ENCODE measurements at regions not wholly inside any gene's neighbourhood (a gene's known extent, or its start where the extent isn't known, plus 50 kb on each side); places are given as distances from the start of the nearest gene placed in this dataset.

DNA sequence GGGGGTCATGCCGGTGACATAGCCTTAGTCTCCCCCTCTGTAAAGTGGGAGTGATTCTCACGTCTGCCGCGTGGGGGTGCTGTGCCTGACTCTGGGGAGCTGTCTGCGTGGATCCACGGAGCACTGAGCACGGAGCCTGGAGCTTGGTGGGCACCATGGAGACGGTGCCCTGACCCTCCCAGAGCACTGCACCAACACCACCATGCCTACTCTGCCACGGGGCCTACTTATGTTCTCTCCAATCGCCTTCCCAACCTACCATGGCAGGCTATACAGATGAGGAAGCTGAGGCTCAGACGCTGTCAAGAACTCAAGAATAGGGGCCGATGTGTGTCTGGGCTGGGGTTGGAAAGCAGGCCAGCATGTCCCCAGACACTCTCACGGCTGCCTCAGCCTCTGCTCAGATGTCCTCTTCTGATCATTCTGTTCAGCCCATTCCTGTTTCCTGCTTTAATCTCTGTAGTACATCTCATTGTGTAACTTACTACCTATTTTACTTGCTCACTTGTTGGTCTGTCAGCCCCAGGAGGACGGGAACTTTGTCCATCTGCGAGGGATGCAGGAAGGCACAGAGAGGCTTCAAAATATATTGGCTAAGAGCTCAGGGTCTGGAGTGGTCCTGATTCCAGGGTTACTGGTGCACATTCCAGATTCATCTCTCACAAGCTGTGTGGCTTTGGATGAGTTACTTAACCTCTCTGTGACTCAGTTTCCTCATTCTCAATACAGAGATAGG, 168.1 kb upstream of the HS6ST1 start:
- Mint-ChIP-seq H3K27ac (no peak overlapping the region), H3K4me3 (no peak overlapping the region), H3K36me3 (ENCODE audit: insufficient read depth in 2 of 2) (no peaks in the 10 kb centered on the region), H3K4me1 (ENCODE audit: low read depth) (no peaks in the 10 kb centered on the region), H3K27me3 (ENCODE audit: low read depth) (peaks cover 9% of the 10 kb centered on the region), H3K9me3 (no peaks in the 10 kb centered on the region)
- DNase-seq (no peak), ATAC-seq (replicated peaks in 1 of 2) (no peak)

DNA sequence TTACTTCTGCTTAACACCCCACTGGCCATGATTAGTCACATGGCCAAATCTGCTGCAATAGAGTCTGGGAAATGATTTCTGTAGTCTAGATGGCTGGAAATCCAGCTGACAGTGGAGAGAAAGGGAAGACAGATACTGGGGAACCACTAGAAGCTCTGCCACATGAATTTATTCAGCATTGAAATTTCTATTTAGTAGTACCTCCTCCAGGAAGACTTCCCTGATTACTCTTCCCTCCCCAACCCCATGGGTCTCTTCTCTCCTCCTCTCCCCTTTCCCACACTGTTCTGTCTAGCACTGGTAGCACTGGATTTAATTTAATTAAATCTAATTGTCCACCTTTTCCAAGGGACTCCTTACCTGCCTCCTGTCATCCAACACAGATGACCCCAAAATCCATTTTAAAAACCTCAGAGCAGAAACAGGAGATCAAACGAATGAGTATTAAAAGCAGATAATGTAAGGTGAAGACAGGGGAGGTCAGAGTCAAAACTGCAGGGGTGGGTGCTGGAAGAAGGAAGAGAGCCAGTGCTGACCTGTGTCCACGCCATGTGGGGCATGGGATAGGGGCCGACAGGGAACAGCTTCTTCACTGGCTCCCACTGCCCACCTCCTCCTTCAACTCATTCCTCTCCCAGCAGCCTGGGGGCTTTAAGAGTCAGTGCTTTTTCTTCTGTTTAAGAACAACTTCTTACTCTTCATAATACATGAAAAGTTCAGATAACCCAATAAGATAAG, 169.2 kb upstream of the HS6ST1 start:
- Mint-ChIP-seq H3K4me3 (no peak overlapping the region), H3K4me1 (ENCODE audit: low read depth) (no peaks in the 10 kb centered on the region), H3K27ac (no peak overlapping the region), H3K36me3 (ENCODE audit: insufficient read depth in 2 of 2) (no peaks in the 10 kb centered on the region), H3K27me3 (ENCODE audit: low read depth) (peaks cover 9% of the 10 kb centered on the region), H3K9me3 (no peaks in the 10 kb centered on the region)
- no peak for DNase-seq
- no peak for ATAC-seq (replicated peaks in 1 of 2)

DNA sequence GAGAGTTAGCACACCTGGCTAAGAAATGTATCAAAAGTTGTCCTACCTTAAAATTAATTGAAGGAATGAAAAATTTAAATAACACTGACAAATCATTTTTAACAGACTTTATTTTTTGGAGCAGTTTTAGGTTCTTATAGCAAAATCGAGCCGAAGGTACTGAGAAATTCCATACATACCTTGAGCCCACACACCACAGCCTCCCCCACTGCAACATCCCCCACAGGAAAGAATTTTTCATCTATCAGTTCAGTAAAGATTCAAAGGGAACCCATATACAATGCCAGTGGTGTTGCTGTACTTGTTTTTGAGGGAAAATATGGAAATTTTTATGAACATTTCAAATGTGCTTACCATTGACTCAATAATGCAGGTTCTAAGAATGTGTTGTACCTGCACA, 169.8 kb upstream of the HS6ST1 start:
- DNase-seq, result no peak
- Mint-ChIP-seq H3K9me3 (no peaks in the 10 kb centered on the region), H3K27ac (no peak overlapping the region), H3K36me3 (ENCODE audit: insufficient read depth in 2 of 2) (no peaks in the 10 kb centered on the region), H3K4me3 (no peak overlapping the region), H3K4me1 (ENCODE audit: low read depth) (no peaks in the 10 kb centered on the region), H3K27me3 (ENCODE audit: low read depth) (peaks cover 9% of the 10 kb centered on the region)
- no peak for ATAC-seq (replicated peaks in 1 of 2)

DNA sequence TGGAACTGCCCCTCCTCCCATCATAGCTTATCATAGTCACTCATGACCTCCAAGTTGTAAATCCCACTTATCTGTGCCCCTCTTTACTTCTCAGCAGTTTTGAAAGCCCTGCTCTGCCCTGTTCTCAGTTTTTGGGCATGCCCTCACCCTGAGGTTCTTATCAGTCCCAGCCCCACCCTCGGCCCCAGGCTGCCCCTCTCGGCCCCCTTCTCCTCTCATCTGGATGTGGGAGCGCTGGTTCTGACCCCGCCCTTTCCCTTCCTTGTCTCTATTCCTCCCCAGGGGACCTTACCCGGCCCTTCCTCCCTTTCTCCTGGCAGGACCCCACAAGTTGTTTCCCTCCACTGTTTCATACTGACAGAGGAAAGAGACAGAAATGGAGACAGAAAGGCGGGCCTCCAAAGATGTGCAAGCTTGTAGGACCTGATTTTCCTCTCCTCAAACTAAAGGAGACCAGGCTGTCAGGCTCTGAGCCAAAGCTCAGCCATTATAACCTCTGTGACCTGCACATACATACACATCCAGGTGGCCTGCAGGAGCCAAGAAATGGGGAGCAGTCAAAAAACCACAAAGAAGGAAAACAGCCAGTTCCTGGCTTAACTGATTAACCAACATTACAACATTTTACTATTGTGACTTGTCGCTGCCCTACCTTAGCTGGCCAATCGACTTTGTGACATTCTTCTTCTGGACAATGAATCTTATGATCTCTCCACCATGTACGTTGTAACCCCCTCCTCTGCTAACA, 171.0 kb upstream of the HS6ST1 start:
- Mint-ChIP-seq H3K9me3 (no peaks in the 10 kb centered on the region), H3K27me3 (ENCODE audit: low read depth) (peaks cover 9% of the 10 kb centered on the region), H3K27ac (no peak overlapping the region), H3K36me3 (ENCODE audit: insufficient read depth in 2 of 2) (no peaks in the 10 kb centered on the region), H3K4me1 (ENCODE audit: low read depth) (no peaks in the 10 kb centered on the region), H3K4me3 (no peak overlapping the region)
- ATAC-seq (replicated peaks in 1 of 2) (no peak), DNase-seq (no peak)

DNA sequence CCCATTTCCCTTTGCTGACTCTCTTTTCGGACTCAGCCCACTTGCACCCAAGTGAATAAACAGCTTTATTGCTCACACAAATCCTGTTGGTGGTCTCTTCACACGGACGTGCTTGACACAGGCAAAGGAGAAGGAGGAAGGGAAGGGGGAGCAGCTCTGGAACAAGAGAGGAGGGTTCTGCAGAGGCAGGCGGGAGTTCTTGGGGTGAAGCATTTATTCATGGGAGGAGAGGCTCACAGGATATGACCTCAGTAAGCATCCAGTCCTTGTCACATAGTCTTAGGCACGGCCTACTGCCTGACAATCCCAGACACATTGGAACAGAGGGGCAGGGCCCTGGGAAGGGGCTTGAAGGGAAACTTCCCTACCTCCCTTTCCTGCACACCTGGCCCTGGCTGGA, 171.7 kb upstream of the HS6ST1 start:
- Mint-ChIP-seq H3K4me3 (no peak overlapping the region), H3K4me1 (ENCODE audit: low read depth) (no peaks in the 10 kb centered on the region), H3K36me3 (ENCODE audit: insufficient read depth in 2 of 2) (no peaks in the 10 kb centered on the region), H3K27ac (no peak overlapping the region), H3K9me3 (no peaks in the 10 kb centered on the region), H3K27me3 (ENCODE audit: low read depth) (peaks cover 9% of the 10 kb centered on the region)
- DNase-seq (no peak), ATAC-seq (replicated peaks in 1 of 2) (no peak)

DNA sequence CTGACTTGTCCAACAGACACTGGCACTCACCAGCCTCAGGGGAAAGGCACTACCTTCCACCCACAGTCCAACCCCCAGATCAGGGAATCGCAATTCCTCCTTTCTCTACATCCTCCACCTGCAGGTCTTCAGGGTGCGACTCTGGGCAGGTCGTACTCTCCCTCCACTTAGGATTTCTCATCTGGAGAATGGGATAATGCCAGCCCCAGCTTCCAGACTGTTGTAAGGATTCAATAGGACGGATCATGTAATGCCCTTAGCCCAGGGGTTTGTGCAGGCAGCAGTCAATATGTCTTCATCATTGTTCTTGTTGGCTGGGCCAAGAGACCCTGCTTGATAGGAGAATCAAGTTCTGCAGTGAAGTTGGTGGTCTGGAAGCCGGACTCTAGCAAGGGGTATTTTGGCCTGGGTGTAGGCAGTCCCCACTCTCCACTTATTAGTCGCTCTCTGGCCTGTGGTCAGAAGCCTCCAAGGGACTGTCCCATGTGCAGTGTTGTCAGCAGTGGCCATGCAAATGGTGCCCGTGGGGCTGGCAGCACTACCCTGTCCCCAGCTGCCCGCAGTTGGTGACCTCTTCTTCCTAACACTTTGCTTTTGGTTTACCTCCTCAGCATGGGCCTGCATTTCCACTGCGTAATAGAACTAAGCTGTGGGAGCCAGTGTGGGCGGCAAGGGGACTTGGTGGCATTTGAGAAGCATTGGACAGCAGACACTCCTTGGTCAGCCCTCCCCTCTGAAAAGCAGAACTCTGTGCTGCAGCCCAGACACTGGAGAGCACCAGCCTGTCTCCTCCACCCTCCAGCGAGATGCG, 172.4 kb upstream of the HS6ST1 start:
- H3K36me3 Mint-ChIP-seq (ENCODE audit: insufficient read depth in 2 of 2), result no peaks in the 10 kb centered on the region
- ATAC-seq (replicated peaks in 1 of 2) (no peak), DNase-seq (no peak)
- no peaks in the 10 kb centered on the region for H3K4me1 Mint-ChIP-seq (ENCODE audit: low read depth)
- no peaks in the 10 kb centered on the region for H3K9me3 Mint-ChIP-seq
- no peak overlapping the region for H3K27ac Mint-ChIP-seq
- H3K4me3 Mint-ChIP-seq, result no peak overlapping the region
- H3K27me3 Mint-ChIP-seq (ENCODE audit: low read depth), result peaks cover 9% of the 10 kb centered on the region

DNA sequence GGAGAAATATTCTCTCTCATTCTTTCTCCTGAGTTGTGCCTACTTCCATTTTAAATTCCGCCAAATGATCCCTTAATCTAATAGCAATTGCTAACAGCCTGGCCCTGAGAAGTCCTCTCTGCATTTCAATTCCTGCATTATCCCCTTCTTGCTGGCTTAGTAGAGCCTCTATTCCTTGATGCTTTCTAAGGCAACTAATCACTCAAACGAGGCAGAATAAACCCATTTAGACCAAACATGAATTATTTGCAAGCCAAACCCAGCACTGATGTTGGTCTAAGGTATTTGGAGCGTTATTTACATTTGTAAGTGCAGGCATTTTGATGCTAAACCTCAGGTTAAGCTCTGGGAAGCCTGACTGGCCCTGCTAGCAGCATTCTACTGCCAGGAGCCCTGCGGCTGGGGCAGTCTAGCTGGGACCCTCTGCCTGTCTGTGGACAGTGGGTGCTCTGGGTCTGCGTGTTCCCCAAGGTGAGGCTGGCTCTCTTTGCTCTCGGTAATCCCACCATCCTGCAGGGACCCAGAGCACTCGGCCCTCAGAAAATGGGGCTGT, 173.1 kb upstream of the HS6ST1 start:
- Mint-ChIP-seq H3K9me3 (no peaks in the 10 kb centered on the region), H3K27ac (no peak overlapping the region), H3K27me3 (ENCODE audit: low read depth) (peaks cover 9% of the 10 kb centered on the region), H3K36me3 (ENCODE audit: insufficient read depth in 2 of 2) (no peaks in the 10 kb centered on the region), H3K4me3 (no peak overlapping the region), H3K4me1 (ENCODE audit: low read depth) (no peaks in the 10 kb centered on the region)
- ATAC-seq (replicated peaks in 1 of 2) (no peak), DNase-seq (no peak)

DNA sequence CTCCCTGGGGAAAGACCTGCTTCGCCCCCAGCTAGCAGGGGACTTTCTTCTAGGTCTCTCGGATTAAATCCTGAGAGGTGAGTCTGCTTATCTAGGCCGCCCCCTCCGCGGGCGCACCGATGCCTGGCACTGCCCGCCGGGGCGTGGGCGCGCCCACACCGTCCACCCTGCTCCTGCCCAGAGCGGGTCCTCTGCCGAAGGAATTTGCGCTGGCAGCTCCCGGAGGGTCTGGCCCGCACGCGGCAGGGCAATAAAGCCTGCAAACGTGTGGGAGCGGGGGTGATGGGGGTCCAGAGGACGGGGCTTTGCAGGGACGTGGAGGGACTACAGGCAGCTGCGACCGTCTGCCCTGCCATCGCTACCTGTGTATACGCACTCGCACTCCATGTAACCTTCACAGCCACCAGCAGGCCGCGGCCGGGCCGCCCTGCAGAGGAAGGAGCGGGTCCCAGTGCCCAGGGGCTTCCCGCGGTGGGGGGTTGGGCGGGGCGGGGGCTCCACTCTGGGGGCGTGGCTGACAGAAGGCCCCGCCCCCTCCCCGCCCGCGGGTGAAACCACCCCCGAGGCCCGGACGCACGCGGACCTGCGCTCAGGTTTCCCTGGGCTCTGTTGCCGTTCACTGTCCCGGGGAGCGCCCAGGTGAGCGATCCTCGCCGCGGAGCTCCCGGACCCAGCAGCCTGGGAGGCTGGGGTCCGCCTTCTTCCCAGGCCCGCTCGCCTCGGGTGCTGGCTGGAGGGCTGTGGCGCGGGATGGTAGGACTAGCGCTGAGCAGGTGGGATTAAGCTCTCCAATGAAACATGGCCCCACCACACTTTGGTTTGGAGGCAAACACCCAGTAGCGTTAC, 174.5 kb upstream of the HS6ST1 start:
- no peak overlapping the region for H3K4me3 Mint-ChIP-seq
- H3K27me3 Mint-ChIP-seq (ENCODE audit: low read depth), result peaks cover 9% of the 10 kb centered on the region
- no peak for ATAC-seq (replicated peaks in 1 of 2)
- no peaks in the 10 kb centered on the region for H3K36me3 Mint-ChIP-seq (ENCODE audit: insufficient read depth in 2 of 2)
- H3K27ac Mint-ChIP-seq, result no peak overlapping the region
- no peaks in the 10 kb centered on the region for H3K9me3 Mint-ChIP-seq
- DNase-seq, result no peak
- no peaks in the 10 kb centered on the region for H3K4me1 Mint-ChIP-seq (ENCODE audit: low read depth)

DNA sequence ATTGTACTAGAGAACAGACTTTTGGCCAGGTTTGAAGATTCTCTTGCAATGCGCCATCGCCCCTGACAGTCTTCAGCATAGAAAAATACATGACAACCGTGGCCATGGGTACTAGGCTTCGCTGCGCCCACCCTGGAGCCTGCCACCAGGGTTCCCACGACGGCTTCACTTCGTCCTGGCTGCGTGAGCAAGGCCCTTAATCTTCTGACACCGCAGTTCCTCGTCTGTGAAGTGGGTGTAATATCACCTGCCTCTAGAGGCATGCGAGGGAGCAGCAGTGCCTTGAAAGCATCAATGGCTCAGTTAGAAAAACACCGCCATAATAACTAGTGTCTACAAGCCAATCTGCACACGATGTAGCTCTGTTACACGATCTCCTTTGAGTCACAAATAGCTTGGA, 175.2 kb upstream of the HS6ST1 start:
- no peak for ATAC-seq (replicated peaks in 1 of 2)
- Mint-ChIP-seq H3K27ac (no peak overlapping the region), H3K36me3 (ENCODE audit: insufficient read depth in 2 of 2) (no peaks in the 10 kb centered on the region), H3K27me3 (ENCODE audit: low read depth) (peaks cover 9% of the 10 kb centered on the region), H3K4me1 (ENCODE audit: low read depth) (no peaks in the 10 kb centered on the region), H3K9me3 (no peaks in the 10 kb centered on the region), H3K4me3 (no peak overlapping the region)
- no peak for DNase-seq

DNA sequence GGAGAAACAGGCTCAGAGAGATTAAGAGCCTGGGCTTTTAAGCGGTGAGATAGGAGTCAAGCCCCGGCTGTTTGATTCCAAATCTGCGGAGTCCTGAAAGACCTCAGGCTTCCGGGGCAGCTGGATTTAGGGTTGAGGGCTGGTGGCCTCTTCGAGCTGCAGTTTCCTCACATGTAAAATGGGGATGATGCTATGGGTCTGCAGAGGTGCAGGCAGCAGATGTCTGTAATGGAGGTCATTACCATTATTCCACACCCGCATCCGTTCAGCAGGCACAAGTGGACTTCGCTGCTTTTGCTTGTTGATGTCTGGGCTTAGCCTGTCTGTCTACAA, 175.6 kb upstream of the HS6ST1 start:
- H3K9me3 Mint-ChIP-seq, result no peaks in the 10 kb centered on the region
- H3K27ac Mint-ChIP-seq, result no peak overlapping the region
- ATAC-seq (replicated peaks in 1 of 2), result no peak
- no peaks in the 10 kb centered on the region for H3K36me3 Mint-ChIP-seq (ENCODE audit: insufficient read depth in 2 of 2)
- no peak overlapping the region for H3K4me3 Mint-ChIP-seq
- DNase-seq, result no peak
- peaks cover 9% of the 10 kb centered on the region for H3K27me3 Mint-ChIP-seq (ENCODE audit: low read depth)
- H3K4me1 Mint-ChIP-seq (ENCODE audit: low read depth), result no peaks in the 10 kb centered on the region

DNA sequence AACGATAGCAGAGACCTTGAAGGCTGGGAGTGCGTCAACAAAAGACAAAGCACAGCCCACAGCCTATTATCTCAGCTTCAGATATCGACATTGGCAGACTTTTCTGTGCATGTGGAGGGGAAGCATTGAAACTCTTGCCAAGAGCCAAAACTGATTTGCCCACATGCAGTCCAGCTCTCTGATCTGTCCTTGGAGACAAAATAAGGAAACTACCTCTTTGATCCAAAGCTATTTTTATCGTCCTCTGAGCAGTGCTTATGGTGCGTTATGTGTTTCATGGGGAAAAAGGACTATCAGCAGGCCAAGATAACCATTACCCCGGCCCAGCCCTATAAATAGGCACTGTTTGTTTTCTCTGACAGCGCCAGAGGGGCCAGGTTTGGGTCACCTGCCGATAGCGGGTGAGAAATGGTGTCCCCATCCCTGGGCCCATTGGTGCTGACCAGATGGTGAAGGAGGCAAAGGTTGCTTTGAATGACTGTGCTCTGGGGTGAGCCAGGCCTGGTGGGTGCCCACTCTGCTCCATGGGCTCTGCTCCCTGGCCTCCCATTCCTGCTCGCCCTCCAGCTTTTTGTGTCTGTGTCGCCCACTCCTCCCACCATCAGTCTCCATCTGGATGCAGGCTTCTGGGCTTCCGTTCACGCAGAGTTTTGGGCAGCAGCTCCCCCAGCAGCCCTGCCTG, 176.1 kb upstream of the HS6ST1 start:
- Mint-ChIP-seq H3K9me3 (no peaks in the 10 kb centered on the region), H3K4me1 (ENCODE audit: low read depth) (no peaks in the 10 kb centered on the region), H3K36me3 (ENCODE audit: insufficient read depth in 2 of 2) (no peaks in the 10 kb centered on the region), H3K4me3 (no peak overlapping the region), H3K27me3 (ENCODE audit: low read depth) (peaks cover 8% of the 10 kb centered on the region), H3K27ac (no peak overlapping the region)
- no peak for DNase-seq
- ATAC-seq (replicated peaks in 1 of 2), result no peak
